ENCODE measurements at regions not wholly inside any gene's neighbourhood (a gene's known extent, or its start where the extent isn't known, plus 50 kb on each side); places are given as distances from the start of the nearest gene placed in this dataset.
"Not testable (repeated sequence)": the region's sequence is repeated elsewhere in the genome, so short reads cannot be mapped to it uniquely, and the experiment has no call there.

GRCh38 chr2:209102319-209102718, 321.5 kb upstream of the MAP2 start:
- Histone ChIP-seq H3K36me3 (ENCODE audit: control insufficient read depth in 2 of 2, insufficient read depth in 2 of 2, low read length in 2 of 2) (no peaks in the 10 kb centered on the region), H3K4me1 (ENCODE audit: control insufficient read depth, insufficient read depth, low read length) (no peaks in the 10 kb centered on the region), H3K9ac (ENCODE audit: low read length in 2 of 2) (no peak overlapping the region), H3K9me3 (ENCODE audit: control insufficient read depth in 2 of 2, low read length in 2 of 2) (no peaks in the 10 kb centered on the region), H3K27me3 (ENCODE audit: control insufficient read depth in 1 of 2, insufficient read depth in 2 of 2, low read length in 2 of 2) (no peaks in the 10 kb centered on the region), H3K27ac (ENCODE audit: low read length) (no peak overlapping the region), H3K4me3 (ENCODE audit: low read length in 2 of 2) (no peak overlapping the region)

- no peak overlapping the region for H3K9ac ChIP-seq (ENCODE audit: low read length in 2 of 2)
- no peaks in the 10 kb centered on the region for H3K4me1 ChIP-seq (ENCODE audit: control insufficient read depth, insufficient read depth, low read length)
- H3K36me3 ChIP-seq (ENCODE audit: control insufficient read depth in 2 of 2, insufficient read depth in 2 of 2, low read length in 2 of 2), result no peaks in the 10 kb centered on the region
- no peaks in the 10 kb centered on the region for H3K27me3 ChIP-seq (ENCODE audit: control insufficient read depth in 1 of 2, insufficient read depth in 2 of 2, low read length in 2 of 2)
- H3K9me3 ChIP-seq (ENCODE audit: control insufficient read depth in 2 of 2, low read length in 2 of 2), result no peaks in the 10 kb centered on the region
- no peak overlapping the region for H3K27ac ChIP-seq (ENCODE audit: low read length)
- no peak overlapping the region for H3K4me3 ChIP-seq (ENCODE audit: low read length in 2 of 2)
Observed at GRCh38 chr2:209113026-209113425, 310.8 kb upstream of the MAP2 start.

GRCh38 chr2:209114588-209115240, 309.1 kb upstream of the MAP2 start:
- no peaks in the 10 kb centered on the region for H3K4me1 ChIP-seq (ENCODE audit: control insufficient read depth, insufficient read depth, low read length)
- no peak overlapping the region for H3K27ac ChIP-seq (ENCODE audit: low read length)
- no peaks in the 10 kb centered on the region for H3K36me3 ChIP-seq (ENCODE audit: control insufficient read depth in 2 of 2, insufficient read depth in 2 of 2, low read length in 2 of 2)
- no peak overlapping the region for H3K9ac ChIP-seq (ENCODE audit: low read length in 2 of 2)
- H3K4me3 ChIP-seq (ENCODE audit: low read length in 2 of 2), result no peak overlapping the region
- no peaks in the 10 kb centered on the region for H3K9me3 ChIP-seq (ENCODE audit: control insufficient read depth in 2 of 2, low read length in 2 of 2)
- no peaks in the 10 kb centered on the region for H3K27me3 ChIP-seq (ENCODE audit: control insufficient read depth in 1 of 2, insufficient read depth in 2 of 2, low read length in 2 of 2)

- Histone ChIP-seq H3K9me3 (ENCODE audit: control insufficient read depth in 2 of 2, low read length in 2 of 2) (no peaks in the 10 kb centered on the region), H3K27me3 (ENCODE audit: control insufficient read depth in 1 of 2, insufficient read depth in 2 of 2, low read length in 2 of 2) (no peaks in the 10 kb centered on the region), H3K9ac (ENCODE audit: low read length in 2 of 2) (no peak overlapping the region), H3K4me3 (ENCODE audit: low read length in 2 of 2) (no peak overlapping the region), H3K36me3 (ENCODE audit: control insufficient read depth in 2 of 2, insufficient read depth in 2 of 2, low read length in 2 of 2) (no peaks in the 10 kb centered on the region), H3K4me1 (ENCODE audit: control insufficient read depth, insufficient read depth, low read length) (no peaks in the 10 kb centered on the region), H3K27ac (ENCODE audit: low read length) (no peak overlapping the region)
Observed at GRCh38 chr2:209121691-209122090, 302.2 kb upstream of the MAP2 start.

GRCh38 chr2:209125291-209125690, 298.6 kb upstream of the MAP2 start:
- no peak overlapping the region for H3K27ac ChIP-seq (ENCODE audit: low read length)
- no peaks in the 10 kb centered on the region for H3K9me3 ChIP-seq (ENCODE audit: control insufficient read depth in 2 of 2, low read length in 2 of 2)
- no peak overlapping the region for H3K4me3 ChIP-seq (ENCODE audit: low read length in 2 of 2)
- no peaks in the 10 kb centered on the region for H3K4me1 ChIP-seq (ENCODE audit: control insufficient read depth, insufficient read depth, low read length)
- H3K27me3 ChIP-seq (ENCODE audit: control insufficient read depth in 1 of 2, insufficient read depth in 2 of 2, low read length in 2 of 2), result no peaks in the 10 kb centered on the region
- no peak overlapping the region for H3K9ac ChIP-seq (ENCODE audit: low read length in 2 of 2)
- H3K36me3 ChIP-seq (ENCODE audit: control insufficient read depth in 2 of 2, insufficient read depth in 2 of 2, low read length in 2 of 2), result no peaks in the 10 kb centered on the region

GRCh38 chr2:209138079-209138478, 285.8 kb upstream of the MAP2 start:
- Histone ChIP-seq H3K27ac (ENCODE audit: low read length) (no peak overlapping the region), H3K4me1 (ENCODE audit: control insufficient read depth, insufficient read depth, low read length) (no peaks in the 10 kb centered on the region), H3K36me3 (ENCODE audit: control insufficient read depth in 2 of 2, insufficient read depth in 2 of 2, low read length in 2 of 2) (no peaks in the 10 kb centered on the region), H3K9ac (ENCODE audit: low read length in 2 of 2) (no peak overlapping the region), H3K4me3 (ENCODE audit: low read length in 2 of 2) (no peak overlapping the region), H3K27me3 (ENCODE audit: control insufficient read depth in 1 of 2, insufficient read depth in 2 of 2, low read length in 2 of 2) (no peaks in the 10 kb centered on the region), H3K9me3 (ENCODE audit: control insufficient read depth in 2 of 2, low read length in 2 of 2) (no peaks in the 10 kb centered on the region)

GRCh38 chr2:209141142-209141541, 282.7 kb upstream of the MAP2 start:
- no peaks in the 10 kb centered on the region for H3K9me3 ChIP-seq (ENCODE audit: control insufficient read depth in 2 of 2, low read length in 2 of 2)
- no peak overlapping the region for H3K27ac ChIP-seq (ENCODE audit: low read length)
- no peaks in the 10 kb centered on the region for H3K27me3 ChIP-seq (ENCODE audit: control insufficient read depth in 1 of 2, insufficient read depth in 2 of 2, low read length in 2 of 2)
- no peak overlapping the region for H3K9ac ChIP-seq (ENCODE audit: low read length in 2 of 2)
- H3K36me3 ChIP-seq (ENCODE audit: control insufficient read depth in 2 of 2, insufficient read depth in 2 of 2, low read length in 2 of 2), result no peaks in the 10 kb centered on the region
- no peak overlapping the region for H3K4me3 ChIP-seq (ENCODE audit: low read length in 2 of 2)
- no peaks in the 10 kb centered on the region for H3K4me1 ChIP-seq (ENCODE audit: control insufficient read depth, insufficient read depth, low read length)

GRCh38 chr2:209141818-209142217, 282.0 kb upstream of the MAP2 start:
- H3K4me3 ChIP-seq (ENCODE audit: low read length in 2 of 2), result no peak overlapping the region
- H3K4me1 ChIP-seq (ENCODE audit: control insufficient read depth, insufficient read depth, low read length), result no peaks in the 10 kb centered on the region
- no peaks in the 10 kb centered on the region for H3K27me3 ChIP-seq (ENCODE audit: control insufficient read depth in 1 of 2, insufficient read depth in 2 of 2, low read length in 2 of 2)
- H3K9me3 ChIP-seq (ENCODE audit: control insufficient read depth in 2 of 2, low read length in 2 of 2), result no peaks in the 10 kb centered on the region
- H3K27ac ChIP-seq (ENCODE audit: low read length), result no peak overlapping the region
- no peak overlapping the region for H3K9ac ChIP-seq (ENCODE audit: low read length in 2 of 2)
- H3K36me3 ChIP-seq (ENCODE audit: control insufficient read depth in 2 of 2, insufficient read depth in 2 of 2, low read length in 2 of 2), result no peaks in the 10 kb centered on the region

- not testable (repeated sequence) for H3K36me3 ChIP-seq (ENCODE audit: control insufficient read depth in 2 of 2, insufficient read depth in 2 of 2, low read length in 2 of 2); H3K4me1 ChIP-seq (ENCODE audit: control insufficient read depth, insufficient read depth, low read length); H3K4me3 ChIP-seq (ENCODE audit: low read length in 2 of 2); H3K27ac ChIP-seq (ENCODE audit: low read length); H3K9ac ChIP-seq (ENCODE audit: low read length in 2 of 2); H3K9me3 ChIP-seq (ENCODE audit: control insufficient read depth in 2 of 2, low read length in 2 of 2); H3K27me3 ChIP-seq (ENCODE audit: control insufficient read depth in 1 of 2, insufficient read depth in 2 of 2, low read length in 2 of 2)
Observed at GRCh38 chr2:209145220-209145691, 278.6 kb upstream of the MAP2 start.

- no peak overlapping the region for H3K4me3 ChIP-seq (ENCODE audit: low read length in 2 of 2)
- no peak overlapping the region for H3K27ac ChIP-seq (ENCODE audit: low read length)
- no peaks in the 10 kb centered on the region for H3K36me3 ChIP-seq (ENCODE audit: control insufficient read depth in 2 of 2, insufficient read depth in 2 of 2, low read length in 2 of 2)
Observed at GRCh38 chr2:209145941-209146681, 277.7 kb upstream of the MAP2 start.

GRCh38 chr2:209146682-209147320, 277.0 kb upstream of the MAP2 start:
- H3K36me3 ChIP-seq (ENCODE audit: control insufficient read depth in 2 of 2, insufficient read depth in 2 of 2, low read length in 2 of 2), result no peaks in the 10 kb centered on the region
- H3K27me3 ChIP-seq (ENCODE audit: control insufficient read depth in 1 of 2, insufficient read depth in 2 of 2, low read length in 2 of 2), result no peaks in the 10 kb centered on the region
- no peak overlapping the region for H3K27ac ChIP-seq (ENCODE audit: low read length)
- H3K4me1 ChIP-seq (ENCODE audit: control insufficient read depth, insufficient read depth, low read length), result no peaks in the 10 kb centered on the region
- no peak overlapping the region for H3K9ac ChIP-seq (ENCODE audit: low read length in 2 of 2)
- H3K4me3 ChIP-seq (ENCODE audit: low read length in 2 of 2), result no peak overlapping the region
- no peaks in the 10 kb centered on the region for H3K9me3 ChIP-seq (ENCODE audit: control insufficient read depth in 2 of 2, low read length in 2 of 2)

More at GRCh38 chr2:209145941-209146681, 277.7 kb upstream of the MAP2 start:
- Histone ChIP-seq H3K27me3 (ENCODE audit: control insufficient read depth in 1 of 2, insufficient read depth in 2 of 2, low read length in 2 of 2) (no peaks in the 10 kb centered on the region), H3K9ac (ENCODE audit: low read length in 2 of 2) (no peak overlapping the region), H3K4me1 (ENCODE audit: control insufficient read depth, insufficient read depth, low read length) (no peaks in the 10 kb centered on the region), H3K9me3 (ENCODE audit: control insufficient read depth in 2 of 2, low read length in 2 of 2) (no peaks in the 10 kb centered on the region)
